Mammary epithelial cell (primary cell): ENCODE measurements at regions not wholly inside any gene's neighbourhood (a gene's known extent, or its start where the extent isn't known, plus 50 kb on each side); places are given as distances from the start of the nearest gene placed in this dataset.

Source experiments
- EZH2 ChIP-seq: IDR thresholded peaks from 2 replicates; pipeline ENCODE4 v1.6.1; 2012; ENCODE audit warnings: low read length, inconsistent platforms, borderline replicate concordance
- TF ChIP-seq, protein P1 (sequence below), 2 donors: IDR thresholded peaks in 1 of 2; conservative IDR thresholded peaks in 1 of 2; 2 replicates each; pipeline ENCODE4 v1.5.1; 2011 to 2012; ENCODE audit warnings: inconsistent platforms in 2 of 2, low read length in 2 of 2, mild to moderate bottlenecking in 2 of 2, control low read depth in 1 of 2, low read depth in 1 of 2; ENCODE audit not compliant: insufficient read depth in 1 of 2; ENCODE audit errors: extremely low read depth in 1 of 2

DNA sequence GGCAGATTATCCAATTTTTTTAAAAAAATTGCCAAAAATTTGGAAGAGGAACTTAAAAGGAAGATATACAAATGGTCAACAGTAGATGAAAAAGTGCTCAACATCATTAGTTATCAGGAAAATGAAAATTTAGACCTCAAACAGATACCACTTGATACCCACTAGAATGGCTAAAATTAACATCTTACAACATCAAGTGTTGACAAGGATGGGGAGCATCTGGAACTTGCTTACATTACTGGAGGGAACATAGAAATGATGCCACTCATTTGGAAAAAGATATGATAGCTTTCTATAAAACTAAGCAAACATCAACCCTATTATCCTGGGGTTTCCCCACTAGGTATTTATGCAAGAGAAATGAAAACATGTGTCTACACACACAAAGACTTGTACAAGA, 284.5 kb upstream of the CHRNA7 start:
- TF ChIP-seq, protein P1, sequence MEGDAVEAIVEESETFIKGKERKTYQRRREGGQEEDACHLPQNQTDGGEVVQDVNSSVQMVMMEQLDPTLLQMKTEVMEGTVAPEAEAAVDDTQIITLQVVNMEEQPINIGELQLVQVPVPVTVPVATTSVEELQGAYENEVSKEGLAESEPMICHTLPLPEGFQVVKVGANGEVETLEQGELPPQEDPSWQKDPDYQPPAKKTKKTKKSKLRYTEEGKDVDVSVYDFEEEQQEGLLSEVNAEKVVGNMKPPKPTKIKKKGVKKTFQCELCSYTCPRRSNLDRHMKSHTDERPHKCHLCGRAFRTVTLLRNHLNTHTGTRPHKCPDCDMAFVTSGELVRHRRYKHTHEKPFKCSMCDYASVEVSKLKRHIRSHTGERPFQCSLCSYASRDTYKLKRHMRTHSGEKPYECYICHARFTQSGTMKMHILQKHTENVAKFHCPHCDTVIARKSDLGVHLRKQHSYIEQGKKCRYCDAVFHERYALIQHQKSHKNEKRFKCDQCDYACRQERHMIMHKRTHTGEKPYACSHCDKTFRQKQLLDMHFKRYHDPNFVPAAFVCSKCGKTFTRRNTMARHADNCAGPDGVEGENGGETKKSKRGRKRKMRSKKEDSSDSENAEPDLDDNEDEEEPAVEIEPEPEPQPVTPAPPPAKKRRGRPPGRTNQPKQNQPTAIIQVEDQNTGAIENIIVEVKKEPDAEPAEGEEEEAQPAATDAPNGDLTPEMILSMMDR (conservative IDR thresholded peaks at IDR 0.05 in 1 of 2, IDR thresholded peaks at IDR 0.05 in 1 of 2; ENCODE audit: extremely low read depth in 1 of 2, insufficient read depth in 1 of 2, low read depth in 1 of 2, low read length in 2 of 2), result no peak
- no peak for TF ChIP-seq EZH2
